ENCODE measurements at regions not wholly inside any gene's neighbourhood (a gene's known extent, or its start where the extent isn't known, plus 50 kb on each side); places are given as distances from the start of the nearest gene placed in this dataset.

- DNase-seq, result peak in 1 of 2 donors; percentile 19
Measured at GRCh38 chr20:40808936-40809335, 119.9 kb upstream of the MAFB start.

- DNase-seq, result no peak
Measured at GRCh38 chr20:40809361-40809760, 120.3 kb upstream of the MAFB start.

- peak; percentile 67 to 69 for DNase-seq
Measured at GRCh38 chr20:40810332-40811000, 121.4 kb upstream of the MAFB start.

- DNase-seq, result no peak
Measured at GRCh38 chr20:40811004-40811403, 122.0 kb upstream of the MAFB start.

GRCh38 chr20:40811660-40812414 is 122.8 kb upstream of the MAFB start:
- no peak for DNase-seq

GRCh38 chr20:40812415-40812925 is 123.4 kb upstream of the MAFB start:
- DNase-seq, result no peak

- DNase-seq, result no peak
Measured at GRCh38 chr20:40813029-40813431, 124.0 kb upstream of the MAFB start.

- DNase-seq, result no peak
Measured at GRCh38 chr20:40813708-40814630, 124.9 kb upstream of the MAFB start.

GRCh38 chr20:40814631-40814960 is 125.6 kb upstream of the MAFB start:
- no peak for DNase-seq

- no peak for DNase-seq
Measured at GRCh38 chr20:40815156-40816038, 126.4 kb upstream of the MAFB start.

- no peak for DNase-seq
Measured at GRCh38 chr20:40816039-40816352, 127.0 kb upstream of the MAFB start.

GRCh38 chr20:40821429-40821828 is 132.4 kb upstream of the MAFB start:
- no peak for DNase-seq

GRCh38 chr20:40826699-40827098 is 137.7 kb upstream of the MAFB start:
- DNase-seq, result no peak

- no peak for DNase-seq
Measured at GRCh38 chr20:40835321-40835720, 146.3 kb upstream of the MAFB start.

- no peak for DNase-seq
Measured at GRCh38 chr20:40838509-40838908, 149.5 kb upstream of the MAFB start.

GRCh38 chr20:40843251-40843650 is 154.2 kb upstream of the MAFB start:
- DNase-seq, result no peak

- peak in 1 of 2 donors; percentile 9 for DNase-seq
Measured at GRCh38 chr20:40844332-40844731, 155.3 kb upstream of the MAFB start.

GRCh38 chr20:40848096-40848495 is 159.1 kb upstream of the MAFB start:
- no peak for DNase-seq

- no peak for DNase-seq
Measured at GRCh38 chr20:40848526-40848925, 159.5 kb upstream of the MAFB start.

- no peak for DNase-seq
Measured at GRCh38 chr20:40849456-40849855, 160.4 kb upstream of the MAFB start.

GRCh38 chr20:40851051-40851450 is 162.0 kb upstream of the MAFB start:
- no peak for DNase-seq

- DNase-seq, result peak in 1 of 2 donors; percentile 8
Measured at GRCh38 chr20:40855269-40855668, 166.2 kb upstream of the MAFB start.

All from inflammatory macrophage (primary cell).